ENCODE measurements at regions not wholly inside any gene's neighbourhood (a gene's known extent, or its start where the extent isn't known, plus 50 kb on each side); places are given as distances from the start of the nearest gene placed in this dataset.

- CTCF ChIA-PET = no interaction called here
- no peak for DNase-seq (ENCODE audit: low read depth, low spot score)
- Histone ChIP-seq H3K9ac (ENCODE audit: control insufficient read depth, insufficient read depth, low read length) (no peak overlapping the region), H3K27ac (ENCODE audit: control insufficient read depth, insufficient read depth) (no peak overlapping the region), H3K4me3 (no peak overlapping the region), H3K79me2 (ENCODE audit: control insufficient read depth, insufficient read depth, low read length) (no peaks in the 10 kb centered on the region), H3K4me2 (ENCODE audit: control insufficient read depth, insufficient read depth) (no peak overlapping the region), H4K20me1 (ENCODE audit: control insufficient read depth, insufficient read depth) (no peaks in the 10 kb centered on the region), H3K9me3 (replicated peaks; ENCODE audit: control insufficient read depth, insufficient read depth, low read length) (no peaks in the 10 kb centered on the region), H3K27me3 (replicated peaks in 1 of 2; ENCODE audit: control insufficient read depth in 2 of 2, insufficient read depth in 2 of 2, low read length in 1 of 2) (no peaks in the 10 kb centered on the region), H3K36me3 (ENCODE audit: control insufficient read depth in 2 of 2, insufficient read depth in 2 of 2, low read length in 1 of 2) (no peaks in the 10 kb centered on the region), H2AFZ (ENCODE audit: control insufficient read depth, low read depth, low read length) (no peak overlapping the region), H3K4me1 (ENCODE audit: control insufficient read depth, insufficient read depth, low read length) (no peaks in the 10 kb centered on the region)
- 53% methylated on average over 6 of the region's 6 CpGs for WGBS (ENCODE audit: insufficient coverage, insufficient replicate concordance, low lambda C conversion rate, missing lambda C conversion rate)
- RAD21 ChIA-PET (ENCODE audit: unreplicated experiment) = no interaction called here
- SMC1A ChIA-PET (ENCODE audit: uncharacterized antibody, unreplicated experiment) = no interaction called here
- no peak for TF ChIP-seq TCF7 (IDR thresholded peaks at IDR 0.05; ENCODE audit: borderline replicate concordance)
- TF ChIP-seq, protein P1, sequence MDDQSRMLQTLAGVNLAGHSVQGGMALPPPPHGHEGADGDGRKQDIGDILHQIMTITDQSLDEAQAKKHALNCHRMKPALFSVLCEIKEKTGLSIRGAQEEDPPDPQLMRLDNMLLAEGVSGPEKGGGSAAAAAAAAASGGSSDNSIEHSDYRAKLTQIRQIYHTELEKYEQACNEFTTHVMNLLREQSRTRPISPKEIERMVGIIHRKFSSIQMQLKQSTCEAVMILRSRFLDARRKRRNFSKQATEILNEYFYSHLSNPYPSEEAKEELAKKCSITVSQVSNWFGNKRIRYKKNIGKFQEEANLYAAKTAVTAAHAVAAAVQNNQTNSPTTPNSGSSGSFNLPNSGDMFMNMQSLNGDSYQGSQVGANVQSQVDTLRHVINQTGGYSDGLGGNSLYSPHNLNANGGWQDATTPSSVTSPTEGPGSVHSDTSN (IDR thresholded peaks at IDR 0.05; ENCODE audit: insufficient replicate concordance, low read depth, low read length) = no peak
- TF ChIP-seq PAX8 (IDR thresholded peaks at IDR 0.05) = no peak
- no peak for TF ChIP-seq E2F8 (IDR thresholded peaks at IDR 0.05; ENCODE audit: low read depth, partially characterized antibody)
- TF ChIP-seq IKZF1 (conservative IDR thresholded peaks at IDR 0.05) = no peak
- no peak for TF ChIP-seq MYB (IDR thresholded peaks at IDR 0.05; ENCODE audit: borderline replicate concordance, low read depth, low read length)
- no peak for TF ChIP-seq RUNX3 (IDR thresholded peaks at IDR 0.05; ENCODE audit: low read length)
- TF ChIP-seq ZNF687 (IDR thresholded peaks at IDR 0.05) = no peak
- TF ChIP-seq HCFC1 (IDR thresholded peaks at IDR 0.05; ENCODE audit: low read length) = no peak
- no peak for TF ChIP-seq SMAD5 (IDR thresholded peaks at IDR 0.05; ENCODE audit: low read depth)
- no peak for TF ChIP-seq MEF2B (IDR thresholded peaks at IDR 0.05; ENCODE audit: partially characterized antibody, poor library complexity, severe bottlenecking)
- TF ChIP-seq ESRRA (IDR thresholded peaks at IDR 0.05; ENCODE audit: low read length) = no peak
- no peak for TF ChIP-seq NBN (IDR thresholded peaks at IDR 0.05)
- no peak for TF ChIP-seq KDM1A (IDR thresholded peaks at IDR 0.05; ENCODE audit: borderline replicate concordance)
- TF ChIP-seq, protein P2, sequence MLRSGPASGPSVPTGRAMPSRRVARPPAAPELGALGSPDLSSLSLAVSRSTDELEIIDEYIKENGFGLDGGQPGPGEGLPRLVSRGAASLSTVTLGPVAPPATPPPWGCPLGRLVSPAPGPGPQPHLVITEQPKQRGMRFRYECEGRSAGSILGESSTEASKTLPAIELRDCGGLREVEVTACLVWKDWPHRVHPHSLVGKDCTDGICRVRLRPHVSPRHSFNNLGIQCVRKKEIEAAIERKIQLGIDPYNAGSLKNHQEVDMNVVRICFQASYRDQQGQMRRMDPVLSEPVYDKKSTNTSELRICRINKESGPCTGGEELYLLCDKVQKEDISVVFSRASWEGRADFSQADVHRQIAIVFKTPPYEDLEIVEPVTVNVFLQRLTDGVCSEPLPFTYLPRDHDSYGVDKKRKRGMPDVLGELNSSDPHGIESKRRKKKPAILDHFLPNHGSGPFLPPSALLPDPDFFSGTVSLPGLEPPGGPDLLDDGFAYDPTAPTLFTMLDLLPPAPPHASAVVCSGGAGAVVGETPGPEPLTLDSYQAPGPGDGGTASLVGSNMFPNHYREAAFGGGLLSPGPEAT (IDR thresholded peaks at IDR 0.05; ENCODE audit: low read depth) = no peak
- no TSS peak for BruUV-seq (replicated peaks)
- no peak for FAIRE-seq
- ATAC-seq = no peak
- in situ Hi-C loops (cut with MboI) (no loop called here), intact Hi-C loops (cut with micrococcal nuclease; ENCODE audit: unreplicated experiment) (no loop called here)
- POLR2A ChIA-PET = no interaction called here
These were observed 193.9 kb downstream of the OMA1 start for GRCh38 chr1:58352476-58353092.

Data from GM12878 (cell line).